Body of pancreas (tissue), 4 donors: ENCODE measurements at regions not wholly inside any gene's neighbourhood (a gene's known extent, or its start where the extent isn't known, plus 50 kb on each side); places are given as distances from the start of the nearest gene placed in this dataset.

Source experiments
- ATAC-seq: fragments of 150-250 bp; one replicate; pipeline ENCODE4 v1.9.1; 2016
- DNase-seq, 4 donors: peaks; one replicate each; pipeline ENCODE4 v3.0.0-alpha.2; 2019
- H3K27ac ChIP-seq, 4 donors: fragments of 200-600 bp; sonication (generic); 1 replicate in 3 of 4; 2 replicates in 1 of 4; pipeline versions ENCODE4 v1.5.1 to v1.6.1; 2016 to 2019; ENCODE audit warnings: mild to moderate bottlenecking in 1 of 4, mixed read lengths in 1 of 4, moderate library complexity in 1 of 4
- H3K27me3 ChIP-seq, 2 donors: fragments of 200-600 bp; sonication (generic); one replicate each; pipeline ENCODE4 v1.6.0; 2016; ENCODE audit warnings: mild to moderate bottlenecking in 1 of 2
- H3K36me3 ChIP-seq, 2 donors: fragments of 200-600 bp; sonication (generic); replicated peaks in 1 of 2; 2 replicates each; pipeline ENCODE4 v1.5.1; 2016; ENCODE audit warnings: low read depth in 2 of 2; ENCODE audit not compliant: insufficient read depth in 1 of 2
- H3K4me1 ChIP-seq: fragments of 200-600 bp; sonication (generic); one replicate; pipeline ENCODE4 v1.6.0; 2016
- H3K4me3 ChIP-seq, 2 donors: fragments of 200-600 bp; sonication (generic); 1 replicate in 1 of 2; 2 replicates in 1 of 2; pipeline ENCODE4 v1.5.1; 2016 to 2019
- H3K9me3 ChIP-seq, 3 donors: fragments of 200-600 bp; sonication (generic); 1 replicate in 2 of 3; 2 replicates in 1 of 3; pipeline ENCODE4 v1.5.1; 2016
- CTCF ChIP-seq, 7 experiments: fragments of 450-650 bp in 4 of 7; fragments of 200-600 bp in 3 of 7; sonication (generic) in 3 of 7; IDR thresholded peaks; one replicate each; pipeline ENCODE4 v1.5.1; 2016 to 2019; ENCODE audit warnings: antibody characterized with exemption in 7 of 7
- POLR2A ChIP-seq, 3 donors: fragments of 450-650 bp; IDR thresholded peaks; one replicate each; pipeline ENCODE4 v1.6.1; 2016; ENCODE audit warnings: antibody characterized with exemption in 3 of 3, mild to moderate bottlenecking in 2 of 3
- WGBS, 2 donors: methylation state at CpG; one replicate each; pipeline ENCODE4 v1.1.5; 2017; 5-methylcytosine and 5-hydroxymethylcytosine counted together
- intact Hi-C: fragments of 100-400 bp; cut with DNase I; formaldehyde crosslinking; loops from one replicate; pipeline ENCODE4 v1.15.1; 2023

- H3K36me3 ChIP-seq, result no peaks in the 10 kb centered on the region
- no peak overlapping the region for H3K4me3 ChIP-seq
- intact Hi-C loops, result no loop called here
- H3K27ac ChIP-seq, result no peak overlapping the region
- no peaks in the 10 kb centered on the region for H3K4me1 ChIP-seq
- H3K27me3 ChIP-seq, result no peaks in the 10 kb centered on the region
- peak in 6 of 7 experiments; percentile 31 to 57 (median 49) for TF ChIP-seq CTCF (IDR thresholded peaks at IDR 0.05)
- no peak for TF ChIP-seq POLR2A (IDR thresholded peaks at IDR 0.05)
- peak in 2 of 4 donors; percentile 12 to 17 for DNase-seq
- no peaks in the 10 kb centered on the region for H3K9me3 ChIP-seq
- no peak for ATAC-seq
Measured at GRCh38 chr10:84026821-84027257, 112.5 kb upstream of the GHITM start.

DNA sequence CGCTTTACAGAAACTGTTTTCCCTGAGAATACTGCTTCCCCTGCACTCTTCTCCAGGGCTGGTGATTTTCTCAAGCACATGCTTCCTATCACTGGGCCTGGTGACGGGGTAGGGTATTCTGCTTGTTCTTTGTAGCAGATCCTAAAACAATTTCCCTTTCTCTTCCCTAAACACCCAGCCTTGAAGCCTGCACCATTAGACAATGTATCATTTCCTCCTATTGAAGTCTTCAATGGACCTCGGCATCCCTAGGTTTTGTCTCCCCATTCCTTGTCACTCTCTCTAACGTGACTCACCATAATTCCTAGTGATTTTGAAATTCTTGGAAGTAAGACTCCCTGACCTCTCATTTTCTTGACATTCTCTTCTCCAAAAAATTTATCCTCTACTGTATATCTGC is 109.5 kb upstream of the GHITM start:
- Histone ChIP-seq H3K4me1 (no peaks in the 10 kb centered on the region), H3K9me3 (no peaks in the 10 kb centered on the region), H3K36me3 (no peaks in the 10 kb centered on the region), H3K27ac (no peak overlapping the region), H3K27me3 (no peaks in the 10 kb centered on the region), H3K4me3 (no peak overlapping the region)
- WGBS, 2 donors, result 59 to 70% methylated on average over 4 of the region's 4 CpGs
- DNase-seq, result no peak
- intact Hi-C loops, result no loop called here
- no peak for TF ChIP-seq CTCF (IDR thresholded peaks at IDR 0.05)
- no peak for ATAC-seq

GRCh38 chr10:84038035-84038434 is 101.3 kb upstream of the GHITM start:
- Histone ChIP-seq H3K4me1 (no peaks in the 10 kb centered on the region), H3K4me3 (no peak overlapping the region), H3K36me3 (no peaks in the 10 kb centered on the region), H3K27me3 (no peaks in the 10 kb centered on the region), H3K27ac (no peak overlapping the region), H3K9me3 (no peaks in the 10 kb centered on the region)
- DNase-seq (no peak), ATAC-seq (no peak)
- TF ChIP-seq POLR2A (IDR thresholded peaks at IDR 0.05), result no peak
- TF ChIP-seq CTCF (IDR thresholded peaks at IDR 0.05), result no peak
- WGBS, 2 donors, result 49 to 53% methylated on average over 2 of the region's 2 CpGs
- intact Hi-C loops, result no loop called here

DNA sequence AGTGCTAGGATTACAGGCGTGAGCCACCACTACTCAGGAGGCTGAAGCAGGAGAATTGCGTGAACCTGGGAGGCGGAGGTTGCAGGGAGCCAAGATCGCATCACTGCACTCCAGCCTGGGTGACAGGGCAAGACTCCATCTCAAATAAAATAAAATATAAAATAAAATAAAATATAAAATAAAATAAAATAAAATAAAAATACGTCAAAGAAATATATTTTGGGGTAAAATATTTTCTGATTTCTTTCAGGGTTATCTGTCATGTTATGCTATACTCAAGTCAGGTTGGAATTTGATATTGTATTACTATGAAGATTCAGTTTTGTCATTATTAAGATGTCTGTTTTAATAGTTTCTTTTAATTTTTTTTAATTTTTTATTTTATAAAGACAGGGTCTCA is 99.4 kb upstream of the GHITM start:
- ATAC-seq (no peak), DNase-seq (no peak)
- Histone ChIP-seq H3K4me3 (no peak overlapping the region), H3K9me3 (no peaks in the 10 kb centered on the region), H3K36me3 (no peaks in the 10 kb centered on the region), H3K27me3 (no peaks in the 10 kb centered on the region), H3K4me1 (no peaks in the 10 kb centered on the region), H3K27ac (no peak overlapping the region)
- WGBS, 2 donors, result 58 to 63% methylated on average over 5 of the region's 5 CpGs
- intact Hi-C loops, result no loop called here
- no peak for TF ChIP-seq POLR2A (IDR thresholded peaks at IDR 0.05)

GRCh38 chr10:84047258-84048010 is 91.9 kb upstream of the GHITM start:
- no peaks in the 10 kb centered on the region for H3K9me3 ChIP-seq
- H3K27ac ChIP-seq, result no peak overlapping the region
- H3K27me3 ChIP-seq, result no peaks in the 10 kb centered on the region
- TF ChIP-seq POLR2A (IDR thresholded peaks at IDR 0.05) (no peak), CTCF (IDR thresholded peaks at IDR 0.05) (no peak)
- 49 to 61% methylated on average over 3 of the region's 3 CpGs for whole genome bisulfite sequencing, 2 donors
- H3K4me3 ChIP-seq, result no peak overlapping the region
- H3K4me1 ChIP-seq, result no peaks in the 10 kb centered on the region
- no peak for DNase-seq
- intact Hi-C loops, result no loop called here
- no peak for ATAC-seq
- H3K36me3 ChIP-seq, result no peaks in the 10 kb centered on the region
